GM18520 (cell line): ENCODE measurements at regions not wholly inside any gene's neighbourhood (a gene's known extent, or its start where the extent isn't known, plus 50 kb on each side); places are given as distances from the start of the nearest gene placed in this dataset.

Experiments used
- ATAC-seq: cut with Tn5 transposase; IDR thresholded peaks from one replicate; pipeline ENCODE4 v1.9.1; 2021; ENCODE audit not compliant: unreplicated experiment

DNA sequence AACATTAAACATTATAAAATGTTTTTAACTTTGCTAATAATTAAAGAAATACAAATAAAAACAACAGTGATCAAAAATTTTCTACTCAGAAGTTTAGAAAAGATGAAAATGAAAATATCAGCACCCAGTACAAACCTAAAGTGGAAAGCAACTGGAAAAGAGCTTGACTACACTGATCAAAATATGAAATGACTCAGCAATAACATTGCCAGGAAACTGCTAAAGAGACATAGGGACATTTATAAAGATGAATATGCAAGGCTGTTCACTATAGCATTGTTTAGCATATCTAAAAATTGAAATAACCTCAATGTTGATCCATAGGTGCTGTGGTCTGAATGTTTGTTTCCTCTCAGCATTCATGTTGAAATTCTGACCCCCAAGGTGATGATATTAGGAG is 88.5 kb upstream of the NOCT start:
- no peak for ATAC-seq

DNA sequence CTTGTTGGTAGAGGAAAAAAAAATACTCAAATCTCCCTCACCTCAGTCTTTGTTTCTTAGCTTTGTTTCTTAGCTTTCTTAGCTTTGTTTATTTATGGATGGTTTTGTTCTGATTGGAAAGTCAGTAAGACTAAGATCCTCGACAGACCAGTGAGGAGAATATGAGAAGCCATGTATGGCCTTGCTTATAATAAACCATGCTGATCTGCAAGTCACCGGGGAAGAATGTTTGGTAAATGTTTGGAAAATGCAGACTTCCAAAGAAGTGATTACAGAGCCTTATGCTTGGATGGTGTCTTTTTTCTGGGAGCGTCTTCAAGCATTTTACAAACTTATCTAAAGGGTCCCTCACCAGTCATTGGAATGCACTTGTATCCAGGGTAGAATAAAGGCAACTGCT is 90.1 kb upstream of the NOCT start:
- ATAC-seq: no peak

DNA sequence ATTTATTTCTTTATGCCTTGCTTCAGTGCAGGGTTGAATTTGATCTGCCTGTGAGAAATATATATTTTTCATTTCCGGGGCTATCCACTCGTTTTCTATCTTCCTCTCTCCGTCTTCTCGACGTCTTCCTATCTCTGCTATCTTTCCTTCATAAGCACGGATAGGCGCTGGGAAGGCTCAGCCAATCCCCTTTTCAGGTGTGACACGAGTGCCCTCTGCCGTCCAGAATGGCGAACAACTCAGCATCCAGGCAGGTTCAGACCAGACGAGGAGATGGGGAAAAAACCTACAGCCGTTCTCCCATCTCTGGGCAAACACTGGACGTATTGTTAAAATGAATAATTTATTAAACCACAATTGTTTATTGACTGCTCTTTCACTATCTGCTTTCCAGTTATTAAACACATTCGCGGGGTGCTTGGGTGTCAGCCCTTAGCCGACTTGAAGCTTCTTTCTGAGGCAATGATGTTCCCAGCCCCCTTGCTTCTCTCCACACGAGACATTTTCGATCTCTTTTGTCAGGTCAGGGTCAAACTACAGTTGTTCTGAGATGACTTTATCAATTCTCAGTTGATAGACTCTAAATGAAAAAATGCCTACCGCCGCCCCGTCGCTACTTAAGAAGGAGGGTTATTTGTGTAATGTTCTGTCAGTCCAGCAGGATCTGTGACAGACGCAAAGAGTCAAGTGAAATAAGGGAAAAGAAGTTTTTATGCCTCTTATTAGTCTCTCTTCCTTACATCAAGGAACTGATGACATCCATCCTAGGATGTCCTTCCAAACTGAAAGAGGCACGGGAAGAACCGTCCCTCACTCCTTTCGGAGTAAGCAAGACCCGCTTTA is 96.3 kb upstream of the NOCT start:
- ATAC-seq: no peak

DNA sequence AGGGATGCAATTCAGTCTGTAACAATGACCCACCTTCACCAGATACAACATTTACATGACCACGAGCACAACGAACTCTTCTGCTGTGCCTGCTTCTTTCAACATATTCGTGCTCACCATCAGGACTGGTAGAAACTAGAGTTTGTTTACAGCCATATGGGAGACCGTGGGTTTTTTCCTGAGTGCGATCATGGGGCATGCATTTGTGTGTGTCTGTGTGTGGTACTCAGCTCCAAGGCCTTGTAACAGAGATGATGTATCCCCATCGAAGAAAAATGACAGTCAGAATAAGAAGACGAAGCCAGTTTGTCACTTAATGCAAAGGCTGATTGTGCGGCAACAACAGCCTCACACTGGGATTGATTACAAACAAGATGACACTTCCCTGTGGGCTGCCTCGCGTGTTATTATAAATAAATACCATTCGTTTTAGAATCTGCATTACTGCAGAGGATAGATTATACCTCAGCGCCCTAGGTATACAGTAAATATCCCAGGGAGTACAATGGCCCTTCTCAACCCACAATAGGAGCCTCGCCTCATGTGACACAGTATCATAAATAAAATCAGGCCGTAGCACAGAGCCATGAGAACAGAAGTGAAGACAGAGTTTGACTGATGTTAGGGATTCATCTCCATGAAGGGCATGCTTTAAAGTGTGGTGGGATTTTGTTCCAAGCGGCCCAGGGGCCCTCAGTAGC is 97.3 kb upstream of the NOCT start:
- no peak for ATAC-seq

DNA sequence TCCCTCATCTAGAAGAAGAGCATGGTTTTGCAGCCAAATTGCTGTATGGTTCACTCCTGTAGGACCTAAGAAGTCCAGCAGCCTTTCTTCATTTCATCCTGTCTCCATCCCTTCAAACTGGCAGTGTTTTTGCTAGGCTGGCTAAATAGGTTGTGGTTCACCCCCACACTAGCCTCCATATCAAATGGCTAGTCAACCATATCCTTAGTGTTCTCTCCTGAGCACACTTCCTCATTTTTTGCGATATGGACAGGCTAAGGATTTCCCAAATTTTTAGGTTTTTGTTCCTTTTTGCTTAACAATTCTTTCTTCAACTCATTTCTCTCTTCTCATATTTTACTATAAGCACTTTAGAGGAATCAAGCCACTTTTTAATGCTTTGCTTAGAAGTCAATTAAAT is 98.8 kb upstream of the NOCT start:
- no peak for ATAC-seq

DNA sequence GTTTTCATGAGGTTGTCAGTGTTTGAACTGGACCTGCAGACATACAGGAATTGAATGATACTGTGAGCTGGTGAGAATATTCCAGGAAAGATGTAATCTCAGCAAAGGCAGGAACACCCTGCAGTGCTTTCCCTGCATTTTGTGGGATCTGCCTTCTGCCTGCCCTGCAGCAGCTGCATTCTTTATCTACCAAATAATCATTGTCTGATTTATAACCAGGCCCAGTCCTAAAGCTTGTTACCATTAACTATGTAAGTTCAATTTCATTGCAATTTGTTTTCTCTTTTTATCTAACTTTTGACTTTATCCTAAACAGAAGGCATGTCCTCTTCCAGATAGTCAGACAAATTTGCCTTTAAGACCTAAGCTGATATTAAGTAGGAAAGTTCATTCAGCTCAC is 99.8 kb upstream of the NOCT start:
- ATAC-seq: no peak

DNA sequence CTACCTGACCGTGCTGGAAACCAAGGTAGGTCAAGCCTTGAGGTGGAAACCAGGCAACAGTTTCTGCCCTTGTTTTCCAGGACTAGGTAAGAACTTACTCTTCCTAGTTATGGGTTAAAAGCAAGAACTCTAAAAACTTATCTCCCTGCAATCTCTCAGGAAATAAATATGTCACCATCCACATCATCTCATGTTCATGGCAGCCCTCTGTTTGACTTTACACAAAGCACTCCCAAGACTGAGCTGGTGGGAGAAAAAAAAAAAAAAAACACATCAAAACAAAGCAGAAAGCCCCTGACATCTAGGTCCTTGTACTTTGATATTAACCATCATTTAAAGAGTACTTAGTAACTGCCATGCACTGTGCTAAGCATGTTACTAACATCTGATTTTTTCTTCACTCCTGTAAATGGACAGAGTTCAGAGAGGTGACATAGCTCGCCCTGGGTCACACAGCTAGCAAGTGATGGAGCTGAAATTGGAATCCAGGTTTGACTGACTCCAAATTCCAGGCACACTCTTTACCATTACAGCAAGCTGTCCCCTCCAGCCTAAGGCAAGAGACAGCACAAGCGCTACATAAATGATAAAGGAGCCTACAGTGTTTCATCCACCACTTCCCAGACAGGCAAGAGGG is 102.8 kb upstream of the NOCT start:
- no peak for ATAC-seq

DNA sequence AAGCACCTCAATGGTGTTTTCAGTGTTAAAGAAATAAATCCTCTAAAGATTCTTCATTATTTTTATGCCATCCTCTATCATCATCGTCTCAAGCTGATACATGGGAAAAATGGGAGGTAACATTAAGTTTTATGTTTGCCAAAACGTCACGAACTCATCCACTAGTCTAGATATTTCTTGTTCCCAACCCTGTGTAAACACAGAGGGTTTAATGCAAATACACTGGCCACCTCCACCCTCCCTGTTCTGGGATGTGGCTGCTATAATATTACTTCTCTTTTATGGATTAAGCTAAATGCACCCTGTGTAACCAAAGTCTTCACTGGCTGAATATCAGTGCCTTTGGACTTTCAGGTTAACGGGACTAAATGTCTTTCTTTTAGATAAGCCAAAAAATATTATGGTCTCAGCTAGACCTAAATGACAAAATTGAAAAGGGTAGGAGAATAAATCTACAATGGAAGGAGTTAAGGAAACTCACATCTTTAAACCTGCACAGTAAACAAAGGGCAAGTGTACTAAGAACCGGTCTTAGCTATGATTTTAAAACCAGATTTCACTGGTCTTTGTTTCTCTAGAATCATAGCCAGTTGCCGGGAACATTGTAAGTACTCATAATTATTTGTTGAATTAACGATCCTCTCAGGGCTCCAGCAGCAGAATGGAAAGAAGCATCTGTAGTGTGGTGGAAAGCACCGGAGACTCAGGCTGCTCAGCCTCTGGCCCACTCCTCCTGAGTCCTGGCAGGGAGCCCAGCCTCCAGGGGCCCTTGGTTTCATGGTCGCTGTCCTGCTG is 103.5 kb upstream of the NOCT start:
- ATAC-seq: no peak

DNA sequence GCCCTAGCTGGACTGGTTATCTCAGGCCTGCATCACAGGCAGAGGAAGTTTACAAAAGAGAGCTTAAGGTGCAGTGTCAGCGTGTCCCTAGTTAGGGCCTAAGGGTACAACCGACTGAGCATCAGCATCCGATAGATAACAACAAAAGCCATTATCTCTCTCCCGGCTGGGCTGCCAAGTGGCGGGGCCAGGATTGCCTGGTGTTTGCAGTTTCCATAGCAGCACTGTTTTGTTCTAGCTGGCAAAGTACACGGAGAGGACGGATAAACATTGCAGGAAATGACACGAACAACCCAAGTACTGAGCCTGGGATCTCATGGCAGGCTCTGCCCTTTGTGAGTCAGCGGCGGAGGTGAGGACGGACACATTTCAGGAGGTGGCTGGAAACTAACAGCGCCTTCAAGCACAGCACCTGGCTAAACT is 104.7 kb upstream of the NOCT start:
- no peak for ATAC-seq

DNA sequence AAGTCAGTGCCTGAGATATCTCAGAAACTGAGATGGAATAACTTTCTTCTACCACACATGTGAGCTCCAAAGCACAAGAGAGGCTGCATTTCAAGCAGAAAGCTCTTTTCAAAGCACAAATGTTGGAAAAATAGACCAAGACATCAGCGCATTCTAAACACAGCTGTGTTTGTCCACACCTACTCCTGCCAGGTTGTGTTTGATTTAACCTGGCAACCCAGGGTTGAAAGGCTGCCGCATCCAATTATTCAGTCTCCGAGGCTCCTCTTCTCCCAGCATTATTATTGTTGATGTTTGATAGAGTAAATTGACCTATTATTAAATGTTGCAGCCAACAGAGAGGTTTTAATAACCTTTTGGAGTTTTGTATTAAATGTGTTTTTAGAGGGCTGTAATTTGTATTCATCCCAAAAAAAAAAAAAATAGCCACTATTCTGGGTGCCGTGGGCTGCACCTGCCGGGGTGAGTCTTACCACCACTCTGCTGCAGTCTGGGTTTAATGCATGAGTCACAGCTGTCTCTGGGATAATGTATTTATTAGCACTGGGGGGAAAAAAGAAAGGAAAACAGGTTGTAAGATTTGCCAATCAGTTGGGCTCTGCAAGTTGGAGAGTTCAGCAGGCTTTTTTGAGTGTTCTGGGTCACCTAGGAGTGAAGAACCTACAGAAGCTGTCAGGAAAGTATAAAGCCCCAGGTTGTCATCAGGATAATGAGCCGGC is 105.2 kb upstream of the NOCT start:
- no peak for ATAC-seq

DNA sequence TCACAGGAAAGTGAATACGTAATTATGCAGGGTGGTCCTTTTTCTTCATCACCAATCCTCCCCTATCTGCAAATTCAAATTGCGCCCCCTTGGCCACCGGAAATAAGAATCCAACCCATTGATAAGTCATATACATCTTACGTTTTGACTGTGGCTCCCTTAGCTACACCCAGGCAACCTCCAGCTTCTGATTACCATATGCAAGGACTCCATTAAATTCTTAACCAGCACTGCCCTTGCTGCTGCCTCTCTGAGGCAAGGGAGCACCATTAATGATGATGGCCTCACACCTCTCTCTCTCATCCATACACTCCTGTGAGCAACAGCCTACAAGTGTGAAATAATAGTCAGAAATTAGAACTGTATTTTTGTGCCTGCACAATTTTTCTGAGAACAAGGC is 106.0 kb upstream of the NOCT start:
- ATAC-seq: no peak

DNA sequence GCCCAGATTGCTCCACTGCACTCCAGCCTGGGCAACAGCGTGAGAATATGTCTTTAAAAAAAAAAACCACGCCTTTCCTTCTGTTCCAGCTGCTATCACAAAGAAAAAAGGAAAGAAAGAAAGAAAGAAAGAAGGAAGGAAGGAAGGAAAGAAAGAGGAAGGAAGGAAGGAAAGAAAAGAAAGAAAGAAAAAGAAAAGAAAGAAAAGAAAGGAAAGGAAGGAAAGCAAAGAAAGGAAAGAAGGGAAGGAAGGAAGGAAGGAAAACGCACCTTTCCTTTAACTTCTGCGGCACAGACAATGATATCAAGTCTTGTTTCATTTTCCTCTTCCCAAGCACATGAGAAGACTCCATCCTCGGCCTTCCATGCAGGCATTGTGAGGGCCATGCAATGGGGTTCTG is 107.4 kb upstream of the NOCT start:
- ATAC-seq: no peak

DNA sequence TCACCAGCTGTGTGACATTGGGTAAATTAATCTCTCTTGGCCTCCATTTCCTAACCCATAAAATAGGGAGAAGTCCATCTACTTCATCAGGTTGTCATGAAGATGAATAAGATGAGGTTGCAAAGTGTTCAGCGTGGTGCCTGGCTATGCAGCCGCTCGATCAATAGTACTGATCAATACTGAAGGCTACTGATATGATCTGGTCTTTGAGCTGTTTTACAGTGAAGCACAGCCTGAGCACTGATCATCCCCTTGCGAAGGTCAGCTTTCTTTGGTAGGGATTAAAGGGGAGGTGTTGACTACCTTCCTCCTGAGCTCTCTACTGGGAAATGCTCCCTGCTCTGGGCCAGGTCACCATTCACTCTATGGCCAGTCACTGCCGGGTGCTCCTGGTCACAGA is 108.4 kb upstream of the NOCT start:
- ATAC-seq: no peak

DNA sequence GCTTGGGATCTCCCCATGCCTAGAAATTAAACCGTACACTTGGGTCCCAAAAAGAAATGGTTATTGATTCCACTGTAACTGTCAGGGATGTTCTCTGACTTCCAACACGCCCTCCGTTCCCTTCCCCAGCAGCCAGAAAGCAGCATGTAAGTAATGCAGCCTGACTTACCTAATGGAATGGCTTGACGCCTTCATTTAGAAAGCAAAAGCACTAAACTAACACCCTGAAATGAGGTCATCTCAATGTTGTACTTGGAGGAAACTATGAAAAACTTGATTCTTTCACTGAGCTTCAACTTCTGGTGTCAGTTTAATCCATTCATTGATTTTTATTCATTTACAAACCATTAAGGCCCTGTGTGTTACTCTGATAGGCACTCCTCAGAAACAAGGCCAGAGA is 110.8 kb upstream of the NOCT start:
- ATAC-seq: no peak

DNA sequence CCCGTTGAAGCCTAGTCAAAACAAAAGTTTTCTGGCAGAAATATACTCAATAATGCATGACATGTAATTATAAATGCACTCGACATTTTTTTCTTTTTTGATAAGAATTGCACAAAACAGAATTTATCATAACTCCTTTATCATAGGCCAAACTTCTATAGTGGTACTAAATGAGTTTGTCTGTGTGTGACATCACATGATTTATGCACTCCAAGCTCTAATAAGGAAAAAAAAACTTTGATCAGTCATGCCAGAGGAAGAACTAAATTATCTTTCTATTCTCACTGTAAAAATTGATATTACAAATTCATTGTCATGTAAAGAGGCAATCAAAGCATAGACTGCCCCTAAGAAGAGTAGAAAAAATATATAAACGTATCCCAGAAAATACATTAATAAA is 112.4 kb upstream of the NOCT start:
- ATAC-seq: no peak

DNA sequence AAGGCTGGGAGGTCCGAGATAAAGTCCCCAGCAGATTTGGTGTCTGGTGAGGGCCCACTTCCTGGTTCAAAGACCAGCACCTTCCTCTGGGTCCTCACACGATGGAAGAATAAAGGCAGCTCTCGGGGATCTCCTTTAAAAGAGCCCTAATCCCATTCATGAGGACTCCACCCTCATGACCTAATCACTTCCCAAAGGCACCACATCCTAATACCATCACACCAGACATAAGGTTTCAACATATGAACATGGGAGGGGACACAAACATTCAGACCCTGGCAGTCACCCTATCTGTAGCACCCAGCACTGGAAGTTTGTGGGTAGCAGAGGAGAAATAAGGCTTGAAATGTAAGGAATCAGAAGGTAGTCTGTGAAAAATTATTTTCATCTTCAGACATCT is 112.9 kb upstream of the NOCT start:
- ATAC-seq: no peak

DNA sequence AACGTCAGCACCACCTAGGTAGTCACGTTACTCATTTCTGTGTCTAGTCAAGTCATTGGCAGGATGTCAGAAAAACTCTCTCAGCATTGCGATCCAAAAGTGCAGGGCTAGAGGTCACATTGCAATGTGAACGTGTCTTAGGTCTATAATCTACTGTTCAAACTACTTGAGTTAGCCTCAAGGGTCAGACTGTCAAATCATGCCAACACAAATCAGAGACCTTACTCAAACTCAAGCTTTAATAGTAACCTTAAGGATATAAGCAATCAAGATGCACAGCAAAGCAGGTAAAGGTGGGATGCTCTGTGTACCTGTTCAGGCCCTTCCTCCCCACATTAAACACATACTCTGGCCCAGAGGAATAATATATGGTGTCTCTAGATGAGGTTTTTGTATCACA is 114.4 kb upstream of the NOCT start:
- ATAC-seq: no peak

DNA sequence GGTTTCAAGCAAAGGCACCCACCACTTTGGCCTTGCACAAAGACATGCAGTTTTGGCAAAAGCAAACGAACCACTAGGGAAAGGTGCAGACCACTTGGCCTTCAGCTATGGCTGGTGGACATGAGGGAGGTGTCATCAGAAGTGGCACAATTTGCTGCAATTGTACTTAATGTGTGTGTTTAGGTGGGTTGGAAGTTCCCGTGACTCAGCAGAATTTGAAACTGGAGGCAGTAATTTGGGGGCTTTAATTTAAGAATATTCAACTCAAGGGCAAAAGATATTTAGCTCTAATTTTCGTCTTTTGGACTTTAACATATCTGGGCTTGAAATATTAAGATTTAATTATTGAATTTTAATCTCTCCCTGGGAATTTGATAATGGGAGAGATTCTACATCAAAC is 115.6 kb upstream of the NOCT start:
- no peak for ATAC-seq

DNA sequence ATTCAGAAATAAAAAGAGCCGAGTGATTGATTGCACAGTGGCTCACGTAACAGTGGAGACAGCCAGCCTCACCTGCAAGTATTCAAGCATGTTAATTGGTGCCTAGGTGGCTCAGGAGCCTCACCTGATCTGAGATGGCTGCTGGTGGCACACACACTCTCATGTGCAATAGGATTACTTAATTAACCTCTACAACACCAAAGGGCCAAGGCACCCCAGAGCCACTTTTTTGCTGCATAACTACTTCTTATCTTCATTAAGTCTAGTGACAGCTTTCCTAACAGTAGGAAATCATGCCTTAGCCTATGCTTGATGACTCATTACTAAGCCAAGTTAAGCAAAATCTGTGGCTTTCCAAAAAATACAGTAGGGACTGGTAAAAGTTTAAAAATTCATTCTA is 117.3 kb upstream of the NOCT start:
- no peak for ATAC-seq

DNA sequence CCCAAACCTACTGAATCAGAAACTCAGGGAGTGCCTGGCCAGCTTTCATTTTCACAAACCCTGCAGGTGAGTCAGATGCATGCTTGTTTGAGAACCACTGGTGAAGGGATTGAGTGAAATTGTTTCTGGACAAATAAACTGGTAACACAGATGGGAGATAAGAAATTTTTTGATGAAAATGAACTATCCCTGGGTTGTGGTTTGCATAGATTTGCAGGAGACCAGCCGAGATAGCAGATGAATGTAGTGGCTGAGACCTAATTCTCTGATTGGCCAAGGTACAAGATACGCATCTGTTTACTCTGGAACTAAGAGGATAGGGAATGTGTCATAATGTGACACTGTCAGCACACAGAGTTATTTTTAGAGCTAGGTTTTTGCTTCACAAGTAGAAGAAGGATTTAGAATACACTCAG is 117.8 kb upstream of the NOCT start:
- ATAC-seq: no peak

DNA sequence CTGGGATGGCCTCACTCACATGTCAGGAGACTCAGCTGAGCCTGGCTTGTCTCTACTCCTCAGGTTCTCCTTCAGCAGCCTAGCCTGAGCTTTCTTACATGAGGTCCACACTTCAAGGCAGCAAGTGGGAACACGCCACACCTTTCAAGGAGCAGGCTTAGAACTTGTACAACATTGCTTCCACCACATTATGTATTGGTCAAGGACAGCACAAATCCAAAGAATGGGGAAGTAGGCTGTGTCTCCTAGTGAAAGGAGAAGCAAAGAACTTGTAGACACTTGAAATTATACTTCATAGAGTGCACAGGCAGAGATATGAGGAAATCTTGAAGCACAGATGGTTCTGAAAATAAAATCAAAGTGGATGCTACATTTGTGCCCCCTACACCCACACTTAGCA is 120.9 kb upstream of the NOCT start:
- ATAC-seq: no peak
